HEK293 (cell line): ENCODE measurements at regions not wholly inside any gene's neighbourhood (a gene's known extent, or its start where the extent isn't known, plus 50 kb on each side); places are given as distances from the start of the nearest gene placed in this dataset.

Experiments
- CTCF ChIA-PET: fragments of 350-600 bp; formaldehyde crosslinking; extraction: SDS; loops from one replicate; lab custom pipeline; 2021; ENCODE audit warnings: antibody characterized with exemption; lab: Yijun Ruan, JAX
- POLR2A ChIA-PET: fragments of 300-600 bp; formaldehyde crosslinking; extraction: SDS; loops from one replicate; lab custom pipeline; 2020; ENCODE audit warnings: antibody characterized with exemption, inconsistent platforms; lab: Yijun Ruan, JAX
- H3K27ac ChIP-seq: fragments of 200-500 bp; sonication (Bioruptor generic); 2 replicates; pipeline ENCODE4 v1.5.1; 2014; ENCODE audit warnings: low read depth, low read length, control low read depth, inconsistent platforms; ENCODE audit errors: extremely low read depth
- H3K36me3 ChIP-seq, 2 experiments: fragments of 200-500 bp in 1 of 2; sonication (Bioruptor generic) in 1 of 2; 1 replicate in 1 of 2; 2 replicates in 1 of 2; pipeline ENCODE4 v1.5.1; 2014 to 2017; ENCODE audit warnings: inconsistent platforms in 2 of 2, low read length in 2 of 2; ENCODE audit not compliant: control insufficient read depth in 2 of 2, insufficient read depth in 1 of 2
- H3K4me1 ChIP-seq: fragments of 200-500 bp; sonication (Bioruptor generic); 2 replicates; pipeline ENCODE4 v1.5.1; 2014; ENCODE audit warnings: mild to moderate bottlenecking, low read length, inconsistent platforms; ENCODE audit not compliant: control insufficient read depth, insufficient read depth
- H3K4me3 ChIP-seq: 2 replicates; pipeline ENCODE4 v1.5.1; 2011; ENCODE audit warnings: low read depth, mild to moderate bottlenecking, control low read depth, low read length, moderate library complexity
- H3K9me3 ChIP-seq: fragments of 200-500 bp; sonication (Bioruptor generic); 2 replicates; pipeline ENCODE4 v1.5.1; 2014; ENCODE audit warnings: low read depth, low read length, inconsistent platforms; ENCODE audit not compliant: control insufficient read depth, insufficient read depth
- CTCF ChIP-seq: fragments of 450-650 bp; formaldehyde crosslinking; IDR thresholded peaks from 2 replicates; pipeline ENCODE4 v1.5.1; 2016; ENCODE audit warnings: missing biosample characterization, missing genetic modification characterization
- EGR2 ChIP-seq: fragments of 450-650 bp; formaldehyde crosslinking; IDR thresholded peaks from 2 replicates; pipeline ENCODE4 v1.5.1; 2016; ENCODE audit warnings: low read depth, missing biosample characterization, missing genetic modification characterization
- GLI2 ChIP-seq: fragments of 450-650 bp; formaldehyde crosslinking; IDR thresholded peaks from 2 replicates; pipeline ENCODE4; 2017; ENCODE audit warnings: missing biosample characterization, missing genetic modification characterization, low read depth, borderline replicate concordance
- PRDM4 ChIP-seq: fragments of 450-650 bp; formaldehyde crosslinking; IDR thresholded peaks from 2 replicates; pipeline ENCODE4 v1.5.1; 2017; ENCODE audit warnings: missing biosample characterization, missing genetic modification characterization
- ZFP3 ChIP-seq: fragments of 450-650 bp; formaldehyde crosslinking; IDR thresholded peaks from 2 replicates; pipeline ENCODE4 v1.5.1; 2016; ENCODE audit warnings: low read depth, missing biosample characterization, missing genetic modification characterization
- ZFP41 ChIP-seq: fragments of 450-650 bp; formaldehyde crosslinking; IDR thresholded peaks from 2 replicates; pipeline ENCODE4 v1.5.1; 2016; ENCODE audit warnings: missing biosample characterization, missing genetic modification characterization, borderline replicate concordance
- ZNF155 ChIP-seq: fragments of 450-650 bp; formaldehyde crosslinking; IDR thresholded peaks from 2 replicates; pipeline ENCODE4 v1.5.1; 2016; ENCODE audit warnings: missing biosample characterization, missing genetic modification characterization
- ZNF175 ChIP-seq: fragments of 450-650 bp; formaldehyde crosslinking; IDR thresholded peaks from 2 replicates; pipeline ENCODE4 v1.5.1; 2016; ENCODE audit warnings: missing biosample characterization, missing genetic modification characterization
- ZNF23 ChIP-seq: fragments of 450-650 bp; formaldehyde crosslinking; IDR thresholded peaks from 2 replicates; pipeline ENCODE4 v1.5.1; 2016; ENCODE audit warnings: missing biosample characterization, missing genetic modification characterization, borderline replicate concordance
- ZNF24 ChIP-seq: fragments of 450-650 bp; formaldehyde crosslinking; IDR thresholded peaks from 2 replicates; pipeline ENCODE4 v1.5.1; 2016; ENCODE audit warnings: missing biosample characterization, missing genetic modification characterization
- ZNF280D ChIP-seq: fragments of 450-650 bp; formaldehyde crosslinking; IDR thresholded peaks from 2 replicates; pipeline ENCODE4 v1.5.1; 2016; ENCODE audit warnings: missing biosample characterization, missing genetic modification characterization
- ZNF302 ChIP-seq: fragments of 450-650 bp; formaldehyde crosslinking; IDR thresholded peaks from 2 replicates; pipeline ENCODE4 v1.5.1; 2016; ENCODE audit warnings: missing biosample characterization, missing genetic modification characterization, low read depth
- ZNF626 ChIP-seq: fragments of 450-650 bp; sonication (Bioruptor Pico); formaldehyde crosslinking; IDR thresholded peaks from 2 replicates; pipeline ENCODE4 v1.5.1; 2018; ENCODE audit warnings: missing biosample characterization, missing genetic modification characterization, inconsistent platforms
- ZNF658 ChIP-seq: fragments of 450-650 bp; formaldehyde crosslinking; IDR thresholded peaks from 2 replicates; pipeline ENCODE4; 2016; ENCODE audit warnings: missing biosample characterization, missing genetic modification characterization
- ZSCAN30 ChIP-seq: fragments of 450-650 bp; IDR thresholded peaks from 2 replicates; pipeline ENCODE4 v1.5.1; 2018; ENCODE audit warnings: missing biosample characterization, mild to moderate bottlenecking, missing genetic modification characterization, moderate library complexity
- TF ChIP-seq, protein P1 (sequence below): fragments of 450-650 bp; formaldehyde crosslinking; IDR thresholded peaks from 2 replicates; pipeline ENCODE4; 2016; ENCODE audit warnings: missing biosample characterization, missing genetic modification characterization

GRCh38 chr18:39276764-39277163 lies 1711.2 kb upstream of the CELF4 start:
- no peaks in the 10 kb centered on the region for H3K36me3 ChIP-seq
- H3K4me1 ChIP-seq = no peaks in the 10 kb centered on the region
- H3K4me3 ChIP-seq = no peak overlapping the region
- no peak overlapping the region for H3K27ac ChIP-seq
- TF ChIP-seq ZFP3 (tag by site-specific recombination) (no peak), CTCF (no peak), ZNF302 (tag by site-specific recombination) (no peak), ZNF658 (tag by site-specific recombination) (no peak), ZNF155 (tag by site-specific recombination) (no peak), ZNF24 (tag by site-specific recombination) (no peak), ZSCAN30 (tag by site-specific recombination) (no peak), GLI2 (tag by site-specific recombination) (no peak), ZNF23 (tag by site-specific recombination) (no peak), EGR2 (no peak)
- TF ChIP-seq, protein P1, sequence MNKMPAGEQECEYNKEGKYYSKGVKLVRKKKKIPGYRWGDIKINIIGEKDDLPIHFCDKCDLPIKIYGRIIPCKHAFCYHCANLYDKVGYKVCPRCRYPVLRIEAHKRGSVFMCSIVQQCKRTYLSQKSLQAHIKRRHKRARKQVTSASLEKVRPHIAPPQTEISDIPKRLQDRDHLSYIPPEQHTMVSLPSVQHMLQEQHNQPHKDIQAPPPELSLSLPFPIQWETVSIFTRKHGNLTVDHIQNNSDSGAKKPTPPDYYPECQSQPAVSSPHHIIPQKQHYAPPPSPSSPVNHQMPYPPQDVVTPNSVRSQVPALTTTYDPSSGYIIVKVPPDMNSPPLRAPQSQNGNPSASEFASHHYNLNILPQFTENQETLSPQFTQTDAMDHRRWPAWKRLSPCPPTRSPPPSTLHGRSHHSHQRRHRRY = no peak
- ChIA-PET POLR2A (no interaction called here), CTCF (no interaction called here)
- no peaks in the 10 kb centered on the region for H3K9me3 ChIP-seq

DNA sequence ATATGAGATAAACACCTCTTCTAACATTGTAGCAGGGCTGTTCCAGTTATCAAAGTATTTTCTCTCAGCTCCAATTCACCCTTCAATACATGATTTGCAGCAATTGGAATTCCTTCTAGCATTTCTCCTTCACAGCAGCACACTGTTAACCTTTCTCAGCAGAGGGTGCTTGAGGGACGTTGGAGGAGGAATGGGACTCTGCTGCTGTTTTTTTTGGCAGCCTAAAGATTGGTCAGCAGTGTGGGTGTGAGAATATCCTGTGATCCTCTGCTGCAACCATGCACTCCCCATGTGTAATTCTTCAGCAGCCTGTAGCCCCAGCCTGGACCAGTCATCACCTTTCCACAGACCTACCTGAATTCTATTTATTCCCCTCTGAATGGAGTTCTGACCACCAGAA lies 1708.9 kb upstream of the CELF4 start:
- Histone ChIP-seq H3K4me3 (no peak overlapping the region), H3K36me3 (no peaks in the 10 kb centered on the region), H3K27ac (no peak overlapping the region), H3K9me3 (no peaks in the 10 kb centered on the region), H3K4me1 (no peaks in the 10 kb centered on the region)
- TF ChIP-seq ZNF175 (tag by site-specific recombination) (no peak), ZNF280D (tag by site-specific recombination) (no peak), ZFP41 (tag by site-specific recombination) (no peak), ZNF626 (tag by site-specific recombination) (no peak), PRDM4 (no peak)
- POLR2A ChIA-PET = no interaction called here
- CTCF ChIA-PET = no interaction called here
